ENCODE measurements at regions not wholly inside any gene's neighbourhood (a gene's known extent, or its start where the extent isn't known, plus 50 kb on each side); places are given as distances from the start of the nearest gene placed in this dataset.

- in situ Hi-C loops (cut with HindIII; ENCODE audit: low sequenced_read_pairs): no loop called here
These were observed 1065.8 kb upstream of the B3GALT2 start for GRCh38 chr1:194252199-194252598.

GRCh38 chr1:194241215-194241614 lies 1054.8 kb upstream of the B3GALT2 start:
- in situ Hi-C loops (cut with HindIII; ENCODE audit: low sequenced_read_pairs): no loop called here

DNA sequence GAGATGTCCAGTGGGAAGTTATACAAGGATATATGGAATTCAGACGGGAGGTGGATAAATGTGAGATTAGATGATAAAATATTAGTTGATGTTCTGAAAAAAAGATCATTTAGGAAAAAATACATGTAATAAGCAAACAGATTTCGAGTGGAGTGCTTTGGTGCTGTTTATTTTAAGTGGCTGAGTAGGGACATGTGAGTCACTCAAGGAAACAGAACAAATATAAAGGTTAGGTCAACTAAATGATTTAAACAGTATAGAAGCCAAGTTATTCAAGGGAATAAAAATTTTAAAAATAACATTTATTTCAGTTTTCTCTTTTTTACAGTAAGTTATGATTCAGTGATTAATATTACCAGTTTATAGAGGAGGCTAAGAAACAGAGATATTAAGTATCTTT lies 1046.7 kb upstream of the B3GALT2 start:
- in situ Hi-C loops (cut with HindIII; ENCODE audit: low sequenced_read_pairs): no loop called here

- in situ Hi-C loops (cut with HindIII; ENCODE audit: low sequenced_read_pairs): no loop called here
These were observed 1044.1 kb upstream of the B3GALT2 start for GRCh38 chr1:194230351-194231144.

DNA sequence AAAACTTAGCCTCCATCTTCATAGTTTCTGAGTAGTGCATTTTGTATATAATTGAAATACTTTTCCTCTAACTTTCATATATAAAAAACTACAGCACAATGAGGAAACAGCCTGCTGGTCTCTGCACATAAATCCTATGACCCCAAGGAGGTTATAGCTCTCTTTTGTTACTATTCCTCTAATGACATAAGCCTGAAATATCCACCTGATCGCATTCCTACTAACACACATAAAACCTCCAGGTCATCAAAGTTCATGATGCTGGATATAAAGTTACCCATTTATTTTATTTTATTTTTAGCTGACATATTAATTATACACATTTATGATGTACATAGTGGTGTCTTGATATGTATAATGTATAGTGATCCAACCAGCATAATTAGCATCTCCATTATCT lies 1042.0 kb upstream of the B3GALT2 start:
- in situ Hi-C loops (cut with HindIII; ENCODE audit: low sequenced_read_pairs): no loop called here

DNA sequence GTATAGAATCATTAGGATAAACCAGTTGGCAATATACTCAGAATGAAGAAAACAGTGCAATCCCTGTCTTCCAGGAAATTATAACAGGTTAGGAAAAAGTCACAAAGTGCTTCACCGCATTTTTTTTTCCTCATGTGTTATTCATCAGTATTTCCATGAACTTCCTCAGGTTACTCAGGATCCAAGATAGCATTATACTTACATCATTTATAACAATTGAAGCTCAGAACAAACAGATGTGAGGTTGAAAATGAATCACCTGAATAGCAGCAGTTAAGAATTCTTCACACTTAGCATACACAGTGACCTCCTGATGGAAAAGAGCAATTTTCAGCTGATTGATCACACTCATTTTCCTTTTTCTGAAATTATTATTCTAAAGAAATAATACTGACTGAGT lies 1040.7 kb upstream of the B3GALT2 start:
- in situ Hi-C loops (cut with HindIII; ENCODE audit: low sequenced_read_pairs): no loop called here

GRCh38 chr1:194225821-194226220 lies 1039.4 kb upstream of the B3GALT2 start:
- in situ Hi-C loops (cut with HindIII; ENCODE audit: low sequenced_read_pairs): no loop called here

DNA sequence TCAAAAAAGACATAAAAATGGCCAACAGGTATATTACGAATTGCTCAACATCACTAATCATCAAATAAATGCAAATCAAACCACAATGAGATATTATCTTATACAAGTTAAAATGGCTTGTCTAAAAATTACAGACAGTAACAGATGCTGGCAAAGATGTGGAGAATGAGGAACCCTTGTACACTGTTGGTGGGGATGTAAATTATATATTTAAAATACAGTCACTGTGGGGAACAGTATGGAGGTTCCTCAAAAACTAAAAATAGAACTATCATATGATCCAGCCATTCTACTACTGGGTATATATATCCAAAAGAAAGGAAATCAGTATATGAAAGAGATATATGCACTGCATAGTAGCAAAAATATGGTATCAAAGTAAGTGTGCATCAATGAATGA lies 1037.2 kb upstream of the B3GALT2 start:
- in situ Hi-C loops (cut with HindIII; ENCODE audit: low sequenced_read_pairs): no loop called here

DNA sequence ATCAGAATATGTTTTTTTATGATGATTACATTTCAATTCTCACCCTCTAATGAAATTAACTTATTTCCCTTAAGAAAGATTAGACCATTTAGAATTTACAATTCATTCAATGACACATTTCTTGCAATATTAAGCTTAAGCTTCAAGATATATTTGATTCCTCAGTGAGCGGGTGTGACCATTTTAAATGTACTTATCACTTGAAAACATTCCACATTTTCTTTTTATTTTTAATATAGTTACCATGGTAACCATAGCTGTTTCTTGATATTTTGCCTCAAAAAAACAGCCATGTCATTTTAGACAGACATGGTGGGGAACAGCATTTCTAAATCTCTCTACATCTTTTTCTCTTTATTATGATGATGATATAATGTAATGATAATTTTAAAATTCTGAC lies 1029.0 kb upstream of the B3GALT2 start:
- in situ Hi-C loops (cut with HindIII; ENCODE audit: low sequenced_read_pairs): no loop called here

DNA sequence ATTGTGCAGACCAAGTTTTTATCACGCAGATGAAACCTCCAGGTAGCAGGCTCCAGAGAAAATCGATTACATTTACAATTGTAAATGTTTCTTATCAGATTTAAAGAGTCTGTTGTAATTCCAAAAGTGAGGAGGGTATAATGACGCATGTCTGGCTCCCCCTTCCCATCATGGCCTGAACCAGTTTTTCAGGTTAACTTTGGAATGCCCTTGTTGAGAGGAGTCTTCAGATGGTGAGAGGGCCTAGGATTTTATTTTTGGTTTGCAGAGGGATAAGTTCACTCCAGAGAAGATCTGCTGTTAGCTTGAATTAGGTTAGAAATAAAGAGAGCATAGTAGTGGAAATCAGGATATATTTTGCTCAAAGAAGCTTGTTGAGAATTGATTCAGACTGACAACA lies 1028.3 kb upstream of the B3GALT2 start:
- in situ Hi-C loops (cut with HindIII; ENCODE audit: low sequenced_read_pairs): no loop called here

GRCh38 chr1:194209920-194210319 lies 1023.5 kb upstream of the B3GALT2 start:
- in situ Hi-C loops (cut with HindIII; ENCODE audit: low sequenced_read_pairs): no loop called here

DNA sequence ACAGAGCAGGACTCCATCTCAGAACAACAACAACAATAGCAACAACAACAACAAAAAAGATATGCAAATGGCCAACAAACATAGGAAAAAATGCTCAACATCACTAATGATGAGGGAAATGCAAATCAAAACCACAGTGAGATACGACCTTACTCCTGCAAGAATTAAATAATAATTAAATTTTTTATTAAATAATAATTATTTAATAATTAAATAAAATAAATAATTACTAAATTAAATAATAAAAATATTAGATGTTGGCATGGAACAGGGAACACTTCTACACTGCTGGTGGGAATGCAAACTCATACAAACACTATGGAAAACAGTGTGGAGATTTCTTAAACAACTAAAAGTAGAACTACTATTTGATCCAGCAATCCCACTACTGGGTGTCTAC lies 1022.3 kb upstream of the B3GALT2 start:
- in situ Hi-C loops (cut with HindIII; ENCODE audit: low sequenced_read_pairs): no loop called here

GRCh38 chr1:194196562-194196961 lies 1010.1 kb upstream of the B3GALT2 start:
- in situ Hi-C loops (cut with HindIII; ENCODE audit: low sequenced_read_pairs): no loop called here

GRCh38 chr1:194194724-194195123 lies 1008.3 kb upstream of the B3GALT2 start:
- in situ Hi-C loops (cut with HindIII; ENCODE audit: low sequenced_read_pairs): no loop called here

- in situ Hi-C loops (cut with HindIII; ENCODE audit: low sequenced_read_pairs): no loop called here
These were observed 998.6 kb upstream of the B3GALT2 start for GRCh38 chr1:194184974-194185373.

DNA sequence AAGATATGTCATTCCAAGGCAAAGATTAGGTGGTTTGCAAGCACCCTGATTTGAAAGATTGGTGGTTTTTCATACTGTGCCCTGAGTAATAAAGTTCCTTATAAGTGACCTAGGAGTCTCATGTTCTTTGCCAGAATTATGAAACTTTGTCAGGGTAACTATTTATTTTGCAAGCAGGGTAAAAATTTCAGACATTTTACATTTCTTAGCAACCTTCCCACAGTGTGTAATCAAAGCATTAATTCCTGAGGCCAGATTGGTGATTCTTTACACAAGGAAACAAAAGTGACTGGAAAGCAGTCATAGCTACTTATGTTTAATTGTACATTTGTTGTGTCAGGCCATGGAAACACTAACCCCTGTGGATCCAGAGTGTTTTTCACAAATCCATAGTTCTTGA lies 998.0 kb upstream of the B3GALT2 start:
- in situ Hi-C loops (cut with HindIII; ENCODE audit: low sequenced_read_pairs): no loop called here

- in situ Hi-C loops (cut with HindIII; ENCODE audit: low sequenced_read_pairs): no loop called here
These were observed 995.4 kb upstream of the B3GALT2 start for GRCh38 chr1:194181845-194182244.

DNA sequence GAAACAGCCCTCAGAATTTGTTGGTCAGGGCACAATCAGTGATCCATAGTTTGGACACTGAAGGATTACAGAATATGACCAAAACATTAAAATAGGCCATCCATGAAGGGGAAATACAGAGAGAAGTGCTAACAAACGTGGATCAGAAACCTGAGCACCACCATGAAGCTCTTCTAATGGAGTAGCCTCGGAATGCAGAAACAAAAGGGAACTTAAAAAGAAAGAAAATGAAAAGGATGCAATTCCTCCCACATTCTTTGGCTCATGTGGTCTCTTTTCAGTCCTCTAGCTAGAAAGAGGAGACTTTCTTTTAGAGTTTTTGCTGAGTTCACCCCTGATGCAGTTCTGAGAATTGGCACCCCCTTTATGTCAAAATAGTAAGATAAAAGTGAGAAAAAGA lies 989.8 kb upstream of the B3GALT2 start:
- in situ Hi-C loops (cut with HindIII; ENCODE audit: low sequenced_read_pairs): no loop called here

- in situ Hi-C loops (cut with HindIII; ENCODE audit: low sequenced_read_pairs): no loop called here
These were observed 988.8 kb upstream of the B3GALT2 start for GRCh38 chr1:194175251-194175650.

- in situ Hi-C loops (cut with HindIII; ENCODE audit: low sequenced_read_pairs): no loop called here
These were observed 988.1 kb upstream of the B3GALT2 start for GRCh38 chr1:194174528-194174927.

GRCh38 chr1:194171596-194171995 lies 985.2 kb upstream of the B3GALT2 start:
- in situ Hi-C loops (cut with HindIII; ENCODE audit: low sequenced_read_pairs): no loop called here

GRCh38 chr1:194167956-194168640 lies 981.7 kb upstream of the B3GALT2 start:
- in situ Hi-C loops (cut with HindIII; ENCODE audit: low sequenced_read_pairs): no loop called here

- in situ Hi-C loops (cut with HindIII; ENCODE audit: low sequenced_read_pairs): no loop called here
These were observed 978.3 kb upstream of the B3GALT2 start for GRCh38 chr1:194164755-194165154.

All from endothelial cell of hepatic sinusoid (primary cell).